MM.1S (cell line): ENCODE measurements at regions not wholly inside any gene's neighbourhood (a gene's known extent, or its start where the extent isn't known, plus 50 kb on each side); places are given as distances from the start of the nearest gene placed in this dataset.

Source experiments
- DNase-seq: peaks from one replicate; pipeline ENCODE4 v3.0.0-alpha.2; 2015
- H2AFZ ChIP-seq: fragments of 300-600 bp; sonication (generic); 2 replicates; pipeline ENCODE4 v1.6.0; 2016; ENCODE audit warnings: antibody characterized with exemption, low read length
- H3F3A ChIP-seq: fragments of 300-600 bp; sonication (generic); 2 replicates; pipeline ENCODE4 v1.6.1; 2016; ENCODE audit warnings: mild to moderate bottlenecking, antibody characterized with exemption, low read length, moderate library complexity, mixed read lengths; ENCODE audit not compliant: insufficient read depth
- H3K27ac ChIP-seq: fragments of 300-600 bp; sonication (generic); 2 replicates; pipeline ENCODE4 v1.5.1; 2016; ENCODE audit warnings: mild to moderate bottlenecking, low read length
- H3K27me3 ChIP-seq: fragments of 300-600 bp; sonication (generic); replicated peaks from 2 replicates; pipeline ENCODE4 v1.6.0; 2016; ENCODE audit warnings: low read length; ENCODE audit not compliant: insufficient read depth
- H3K36me3 ChIP-seq: fragments of 300-600 bp; sonication (generic); replicated peaks from 2 replicates; pipeline ENCODE4 v1.6.1; 2016; ENCODE audit warnings: mild to moderate bottlenecking, low read length, mixed read lengths; ENCODE audit not compliant: insufficient read depth
- H3K4me1 ChIP-seq: fragments of 300-600 bp; sonication (generic); 2 replicates; pipeline ENCODE4 v1.6.1; 2016; ENCODE audit warnings: low read length, mixed read lengths
- H3K4me2 ChIP-seq: fragments of 300-600 bp; sonication (generic); 2 replicates; pipeline ENCODE4 v1.6.0; 2016; ENCODE audit warnings: low read depth, low read length
- H3K4me3 ChIP-seq: fragments of 300-600 bp; sonication (generic); 2 replicates; pipeline ENCODE4 v1.5.1; 2016; ENCODE audit warnings: low read length, mixed read lengths
- H3K79me2 ChIP-seq: fragments of 300-600 bp; sonication (generic); 2 replicates; pipeline ENCODE4 v1.6.1; 2016; ENCODE audit warnings: mixed run types, low read length, mixed read lengths
- H3K9ac ChIP-seq: fragments of 300-600 bp; sonication (generic); 2 replicates; pipeline ENCODE4 v1.6.1; 2016; ENCODE audit warnings: low read length, mixed read lengths
- H3K9me2 ChIP-seq: fragments of 300-600 bp; sonication (generic); replicated peaks from 2 replicates; pipeline ENCODE4 v1.6.1; 2016; ENCODE audit warnings: mild to moderate bottlenecking, low read length, mixed read lengths; ENCODE audit not compliant: insufficient read depth
- H3K9me3 ChIP-seq: fragments of 300-600 bp; sonication (generic); replicated peaks from 2 replicates; pipeline ENCODE4 v1.6.1; 2016; ENCODE audit warnings: mild to moderate bottlenecking, low read length, mixed read lengths; ENCODE audit not compliant: insufficient read depth
- H4K20me1 ChIP-seq: fragments of 300-600 bp; sonication (generic); 2 replicates; pipeline ENCODE4 v1.6.1; 2016; ENCODE audit warnings: mild to moderate bottlenecking, low read length, moderate library complexity, mixed read lengths; ENCODE audit not compliant: insufficient read depth
- CTCF ChIP-seq: fragments of 300-600 bp; sonication (generic); IDR thresholded peaks from 2 replicates; pipeline ENCODE4 v1.5.1; 2016; ENCODE audit warnings: antibody characterized with exemption, low read length, mixed read lengths
- EZH2 ChIP-seq: fragments of 300-600 bp; sonication (generic); optimal IDR thresholded peaks from 2 replicates; pipeline ENCODE3; 2017; ENCODE audit warnings: low read depth, mild to moderate bottlenecking, antibody characterized with exemption, low read length, mixed read lengths
- EZH2phosphoT487 ChIP-seq: fragments of 300-600 bp; sonication (generic); IDR thresholded peaks from 2 replicates; pipeline ENCODE4 v1.6.1; 2018; ENCODE audit warnings: antibody characterized with exemption, low read length

DNA sequence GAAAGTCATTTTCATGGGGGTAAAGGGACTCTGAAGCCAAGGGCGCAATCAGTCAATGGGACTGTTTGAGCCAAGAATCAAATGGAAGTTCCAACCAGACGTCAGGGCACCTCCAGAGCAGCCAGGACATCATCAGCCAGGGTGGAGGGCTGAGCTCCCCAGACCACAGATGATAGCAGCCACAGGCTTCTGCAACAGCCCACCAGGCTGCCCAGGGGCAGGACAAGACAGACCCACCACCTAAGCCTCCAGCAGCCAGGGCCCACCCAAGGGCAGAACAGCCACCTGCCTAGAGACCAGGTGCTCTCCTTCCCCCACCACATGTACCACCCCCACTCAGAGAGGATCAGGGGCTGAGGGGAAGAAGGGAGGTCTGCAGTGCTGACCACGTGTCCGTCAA is 53.8 kb upstream of the SLC66A3 start:
- Histone ChIP-seq H4K20me1 (no peaks in the 10 kb centered on the region), H2AFZ (no peak overlapping the region), H3K27ac (no peak overlapping the region), H3F3A (peaks cover 22% of the 10 kb centered on the region), H3K36me3 (no peaks in the 10 kb centered on the region), H3K4me3 (no peak overlapping the region), H3K9me3 (no peaks in the 10 kb centered on the region), H3K27me3 (no peaks in the 10 kb centered on the region), H3K79me2 (no peaks in the 10 kb centered on the region), H3K4me2 (no peak overlapping the region), H3K9me2 (no peaks in the 10 kb centered on the region), H3K4me1 (peaks cover 28% of the 10 kb centered on the region), H3K9ac (no peak overlapping the region)
- TF ChIP-seq CTCF (no peak), EZH2 (no peak), EZH2phosphoT487 (no peak)
- DNase-seq: no peak

- Histone ChIP-seq H3K9me3 (no peaks in the 10 kb centered on the region), H3K9me2 (no peaks in the 10 kb centered on the region), H3K27me3 (no peaks in the 10 kb centered on the region), H3K4me1 (peaks cover 30% of the 10 kb centered on the region), H4K20me1 (no peaks in the 10 kb centered on the region), H3F3A (peaks cover 22% of the 10 kb centered on the region), H3K9ac (no peak overlapping the region), H3K79me2 (no peaks in the 10 kb centered on the region), H3K4me3 (no peak overlapping the region), H3K36me3 (no peaks in the 10 kb centered on the region), H2AFZ (no peak overlapping the region), H3K4me2 (no peak overlapping the region), H3K27ac (no peak overlapping the region)
- TF ChIP-seq EZH2: no peak
- DNase-seq: no peak
These were observed 52.8 kb upstream of the SLC66A3 start for GRCh38 chr2:11102466-11102865.

GRCh38 chr2:11102956-11103860 is 52.1 kb upstream of the SLC66A3 start:
- Histone ChIP-seq H3K79me2 (no peaks in the 10 kb centered on the region), H3K9ac (no peak overlapping the region), H3K36me3 (no peaks in the 10 kb centered on the region), H3K9me2 (no peaks in the 10 kb centered on the region), H3K27me3 (no peaks in the 10 kb centered on the region), H3K4me2 (peak overlapping the region; percentile 28; the same call in 1 of the 2 replicates), H2AFZ (0 out of 2 replicates have a peak overlapping the region, but pooled peaks have one; percentile 25), H3K4me1 (peaks cover 30% of the 10 kb centered on the region), H4K20me1 (no peaks in the 10 kb centered on the region), H3K4me3 (no peak overlapping the region), H3K27ac (peak overlapping the region; percentile 66; the same call in 1 of the 2 replicates), H3F3A (peaks cover 22% of the 10 kb centered on the region), H3K9me3 (no peaks in the 10 kb centered on the region)
- peak; percentile 33 for DNase-seq
- no peak for TF ChIP-seq EZH2
- TF ChIP-seq CTCF: no peak
- TF ChIP-seq EZH2phosphoT487: no peak
